ENCODE measurements at regions not wholly inside any gene's neighbourhood (a gene's known extent, or its start where the extent isn't known, plus 50 kb on each side); places are given as distances from the start of the nearest gene placed in this dataset.

DNA sequence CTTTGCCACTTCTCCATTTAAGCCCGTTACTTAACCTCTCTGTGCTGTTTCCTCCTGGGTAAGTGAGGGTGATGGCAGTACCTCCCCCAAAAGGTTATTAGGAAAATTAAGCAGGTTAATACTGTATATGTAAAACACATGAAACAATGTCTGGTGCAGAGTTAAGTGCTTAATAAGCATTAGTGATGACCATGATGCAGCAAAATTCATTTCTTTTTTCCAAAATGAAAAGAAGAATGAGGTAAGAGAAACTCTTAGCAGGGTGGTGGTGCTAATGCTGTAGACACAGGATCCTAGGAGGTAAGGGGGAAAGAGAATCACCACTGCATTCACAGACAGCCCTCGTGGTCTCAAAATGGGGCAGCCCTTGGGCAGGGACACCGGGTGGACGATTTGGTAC is 115.1 kb upstream of the RAI14 start:
- no peak for DNase-seq (ENCODE audit: low spot score)
- TF ChIP-seq, protein P1, sequence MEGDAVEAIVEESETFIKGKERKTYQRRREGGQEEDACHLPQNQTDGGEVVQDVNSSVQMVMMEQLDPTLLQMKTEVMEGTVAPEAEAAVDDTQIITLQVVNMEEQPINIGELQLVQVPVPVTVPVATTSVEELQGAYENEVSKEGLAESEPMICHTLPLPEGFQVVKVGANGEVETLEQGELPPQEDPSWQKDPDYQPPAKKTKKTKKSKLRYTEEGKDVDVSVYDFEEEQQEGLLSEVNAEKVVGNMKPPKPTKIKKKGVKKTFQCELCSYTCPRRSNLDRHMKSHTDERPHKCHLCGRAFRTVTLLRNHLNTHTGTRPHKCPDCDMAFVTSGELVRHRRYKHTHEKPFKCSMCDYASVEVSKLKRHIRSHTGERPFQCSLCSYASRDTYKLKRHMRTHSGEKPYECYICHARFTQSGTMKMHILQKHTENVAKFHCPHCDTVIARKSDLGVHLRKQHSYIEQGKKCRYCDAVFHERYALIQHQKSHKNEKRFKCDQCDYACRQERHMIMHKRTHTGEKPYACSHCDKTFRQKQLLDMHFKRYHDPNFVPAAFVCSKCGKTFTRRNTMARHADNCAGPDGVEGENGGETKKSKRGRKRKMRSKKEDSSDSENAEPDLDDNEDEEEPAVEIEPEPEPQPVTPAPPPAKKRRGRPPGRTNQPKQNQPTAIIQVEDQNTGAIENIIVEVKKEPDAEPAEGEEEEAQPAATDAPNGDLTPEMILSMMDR (IDR thresholded peaks at IDR 0.05; ENCODE audit: extremely low read depth, insufficient read depth, missing control alignments) = no peak
- in situ Hi-C loops (cut with MboI; ENCODE audit: low pct_unique_long_range_greater_than_20kb, low sequenced_read_pairs, unreplicated experiment) = no loop called here

DNA sequence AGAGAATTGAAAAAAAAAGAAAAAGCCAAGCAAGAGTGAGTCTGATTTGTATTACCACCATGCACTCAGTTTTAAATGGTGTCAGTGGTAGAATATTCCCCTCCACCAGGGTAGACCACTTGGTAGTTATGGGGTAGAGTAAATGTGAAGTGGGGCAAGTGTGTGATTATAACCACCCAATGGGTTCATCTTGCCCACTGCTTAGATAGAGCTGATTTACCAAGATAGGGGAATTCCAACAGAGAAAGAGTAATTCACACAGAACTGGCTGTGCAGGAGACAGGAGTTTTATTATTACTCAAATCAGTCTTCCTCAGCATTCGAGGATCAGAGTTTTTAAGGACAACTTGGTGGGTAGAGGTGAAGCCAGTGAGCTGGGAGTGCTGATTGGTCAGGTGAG is 113.3 kb upstream of the RAI14 start:
- TF ChIP-seq, protein P1 (IDR thresholded peaks at IDR 0.05; ENCODE audit: extremely low read depth, insufficient read depth, missing control alignments) = no peak
- in situ Hi-C loops (cut with MboI; ENCODE audit: low pct_unique_long_range_greater_than_20kb, low sequenced_read_pairs, unreplicated experiment) = no loop called here
- no peak for DNase-seq (ENCODE audit: low spot score)

DNA sequence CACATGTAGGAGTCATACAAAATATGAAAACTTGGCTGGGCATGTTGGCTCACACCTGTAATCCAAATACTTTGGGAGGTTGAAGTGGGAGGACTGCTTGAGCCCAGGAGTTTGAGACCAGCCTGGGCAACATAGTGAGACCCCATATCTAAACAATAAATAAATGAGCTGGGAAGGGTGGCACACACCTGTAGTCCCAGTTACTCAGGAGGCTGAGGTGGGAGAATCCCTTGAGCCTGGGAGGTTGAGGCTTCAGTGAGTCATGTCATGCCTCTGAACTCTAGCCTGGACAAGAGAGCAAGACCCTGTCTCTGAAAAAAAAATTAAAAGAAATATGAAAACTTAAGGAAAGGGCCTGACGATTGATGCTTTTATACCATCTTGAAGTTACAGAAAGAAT is 112.4 kb upstream of the RAI14 start:
- TF ChIP-seq, protein P1 (IDR thresholded peaks at IDR 0.05; ENCODE audit: extremely low read depth, insufficient read depth, missing control alignments) = no peak
- no peak for DNase-seq (ENCODE audit: low spot score)
- in situ Hi-C loops (cut with MboI; ENCODE audit: low pct_unique_long_range_greater_than_20kb, low sequenced_read_pairs, unreplicated experiment) = no loop called here

DNA sequence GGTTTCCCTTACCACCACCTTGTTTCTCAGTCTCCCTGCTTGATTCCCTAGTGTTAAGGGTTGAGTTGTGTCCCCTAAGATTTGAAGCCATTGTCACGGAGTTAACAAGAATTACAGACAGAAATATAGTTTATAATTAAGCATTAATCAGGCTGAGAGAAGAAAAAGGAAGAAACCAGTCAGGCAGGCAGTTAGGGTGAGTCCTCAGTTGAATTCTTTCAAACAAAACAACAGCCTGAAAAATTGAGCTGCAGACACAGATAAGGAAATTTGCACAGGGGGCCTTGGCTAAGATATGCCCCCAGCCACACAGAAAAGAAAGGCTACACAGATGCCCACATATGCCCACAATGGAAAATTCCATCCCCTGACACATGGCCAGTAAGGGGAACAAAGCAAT is 111.7 kb upstream of the RAI14 start:
- in situ Hi-C loops (cut with MboI; ENCODE audit: low pct_unique_long_range_greater_than_20kb, low sequenced_read_pairs, unreplicated experiment) = no loop called here
- TF ChIP-seq, protein P1 (IDR thresholded peaks at IDR 0.05; ENCODE audit: extremely low read depth, insufficient read depth, missing control alignments) = no peak
- no peak for DNase-seq (ENCODE audit: low spot score)

DNA sequence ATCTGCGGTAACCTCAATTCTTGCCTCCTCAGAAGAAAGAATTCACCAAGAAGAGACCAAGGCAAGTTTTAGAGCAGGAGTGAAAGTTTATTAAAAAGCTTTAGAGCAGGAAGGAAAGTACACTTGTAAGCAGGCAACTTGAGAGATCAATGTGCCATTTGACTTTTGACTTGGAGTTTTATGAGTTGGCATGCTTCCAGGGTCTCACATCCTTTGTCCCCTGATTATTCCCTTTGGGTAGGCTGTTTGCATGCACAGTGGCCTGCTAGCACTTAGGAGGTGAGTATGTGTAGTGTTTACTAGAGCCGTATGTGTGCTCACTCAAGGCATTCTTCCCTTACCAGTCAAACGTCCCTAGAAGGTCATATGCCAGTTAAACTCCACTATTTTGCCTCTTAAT is 111.0 kb upstream of the RAI14 start:
- DNase-seq (ENCODE audit: low spot score) = no peak
- TF ChIP-seq, protein P1 (IDR thresholded peaks at IDR 0.05; ENCODE audit: extremely low read depth, insufficient read depth, missing control alignments) = no peak
- in situ Hi-C loops (cut with MboI; ENCODE audit: low pct_unique_long_range_greater_than_20kb, low sequenced_read_pairs, unreplicated experiment) = no loop called here

DNA sequence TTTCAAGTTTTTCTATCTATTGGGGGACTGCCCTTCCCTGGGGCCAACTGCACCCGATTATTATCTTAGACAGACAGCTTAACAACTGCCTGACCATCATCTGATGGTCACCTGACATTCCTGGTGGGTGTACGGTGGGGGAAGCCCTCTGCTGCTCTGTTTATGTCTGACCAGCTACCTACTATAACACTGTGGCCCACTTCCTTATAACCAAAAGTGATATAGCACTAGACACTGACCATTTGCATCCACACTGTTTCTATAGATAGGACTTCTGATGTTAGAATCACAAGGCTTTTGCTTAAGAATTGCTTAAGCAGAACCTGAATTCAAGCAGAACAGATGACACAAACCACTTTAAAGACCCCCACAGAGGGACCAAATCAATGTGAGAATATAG is 110.5 kb upstream of the RAI14 start:
- DNase-seq (ENCODE audit: low spot score) = no peak
- in situ Hi-C loops (cut with MboI; ENCODE audit: low pct_unique_long_range_greater_than_20kb, low sequenced_read_pairs, unreplicated experiment) = no loop called here
- TF ChIP-seq, protein P1 (IDR thresholded peaks at IDR 0.05; ENCODE audit: extremely low read depth, insufficient read depth, missing control alignments) = no peak
